RWPE1 (cell line): ENCODE measurements at regions not wholly inside any gene's neighbourhood (a gene's known extent, or its start where the extent isn't known, plus 50 kb on each side); places are given as distances from the start of the nearest gene placed in this dataset.
"Not testable (repeated sequence)": the region's sequence is repeated elsewhere in the genome, so short reads cannot be mapped to it uniquely, and the experiment has no call there.

Experiments used
- CTCF ChIA-PET: fragments of 350-600 bp; sonication (Branson Sonifier 250); formaldehyde crosslinking; extraction: SDS; loops from one replicate; lab custom pipeline; 2021; lab: Yijun Ruan, JAX
- POLR2A ChIA-PET: fragments of 400-600 bp; formaldehyde crosslinking; extraction: SDS; loops from one replicate; lab custom pipeline; 2020; ENCODE audit warnings: antibody characterized with exemption; ENCODE audit not compliant: low non-redundant PET; lab: Yijun Ruan, JAX
- DNase-seq: peaks from one replicate; pipeline ENCODE4 v3.0.0; 2012; ENCODE audit warnings: low spot score
- H3K27ac ChIP-seq: fragments of 450-650 bp; 2 replicates; pipeline ENCODE4 v1.5.1; 2017
- TF ChIP-seq, protein P1 (sequence below): fragments of 450-650 bp; conservative IDR thresholded peaks from 2 replicates; pipeline ENCODE4 v1.5.1; 2017; ENCODE audit warnings: low read depth, mild to moderate bottlenecking

DNA sequence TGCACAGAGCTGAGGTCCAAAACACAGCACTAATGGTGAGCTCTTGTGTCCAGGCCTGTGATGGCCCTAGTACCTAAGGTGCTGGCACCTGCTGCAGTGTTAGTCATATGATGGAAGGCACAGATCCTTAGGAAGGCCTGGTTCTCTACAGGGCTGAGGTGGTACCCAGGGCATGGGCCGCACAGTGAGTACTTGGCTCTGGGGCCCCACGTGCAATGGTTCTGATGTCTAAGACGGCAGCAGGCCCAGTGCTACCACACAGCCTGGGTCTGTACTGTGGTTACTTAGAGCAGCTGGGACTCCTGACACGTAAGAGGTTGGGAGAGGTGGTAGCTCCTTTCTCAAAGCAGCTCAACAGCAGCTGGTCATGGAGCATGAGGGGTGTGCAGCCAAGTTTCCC is 70.6 kb upstream of the MAGI2 start:
- CTCF ChIA-PET: no interaction called here
- POLR2A ChIA-PET: no interaction called here
- no peak overlapping the region for H3K27ac ChIP-seq
- TF ChIP-seq, protein P1, sequence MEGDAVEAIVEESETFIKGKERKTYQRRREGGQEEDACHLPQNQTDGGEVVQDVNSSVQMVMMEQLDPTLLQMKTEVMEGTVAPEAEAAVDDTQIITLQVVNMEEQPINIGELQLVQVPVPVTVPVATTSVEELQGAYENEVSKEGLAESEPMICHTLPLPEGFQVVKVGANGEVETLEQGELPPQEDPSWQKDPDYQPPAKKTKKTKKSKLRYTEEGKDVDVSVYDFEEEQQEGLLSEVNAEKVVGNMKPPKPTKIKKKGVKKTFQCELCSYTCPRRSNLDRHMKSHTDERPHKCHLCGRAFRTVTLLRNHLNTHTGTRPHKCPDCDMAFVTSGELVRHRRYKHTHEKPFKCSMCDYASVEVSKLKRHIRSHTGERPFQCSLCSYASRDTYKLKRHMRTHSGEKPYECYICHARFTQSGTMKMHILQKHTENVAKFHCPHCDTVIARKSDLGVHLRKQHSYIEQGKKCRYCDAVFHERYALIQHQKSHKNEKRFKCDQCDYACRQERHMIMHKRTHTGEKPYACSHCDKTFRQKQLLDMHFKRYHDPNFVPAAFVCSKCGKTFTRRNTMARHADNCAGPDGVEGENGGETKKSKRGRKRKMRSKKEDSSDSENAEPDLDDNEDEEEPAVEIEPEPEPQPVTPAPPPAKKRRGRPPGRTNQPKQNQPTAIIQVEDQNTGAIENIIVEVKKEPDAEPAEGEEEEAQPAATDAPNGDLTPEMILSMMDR: no peak
- DNase-seq: no peak

GRCh38 chr7:79523436-79523835 is 70.0 kb upstream of the MAGI2 start:
- POLR2A ChIA-PET: no interaction called here
- CTCF ChIA-PET: no interaction called here
- TF ChIP-seq, protein P1: no peak
- H3K27ac ChIP-seq: no peak overlapping the region
- no peak for DNase-seq

DNA sequence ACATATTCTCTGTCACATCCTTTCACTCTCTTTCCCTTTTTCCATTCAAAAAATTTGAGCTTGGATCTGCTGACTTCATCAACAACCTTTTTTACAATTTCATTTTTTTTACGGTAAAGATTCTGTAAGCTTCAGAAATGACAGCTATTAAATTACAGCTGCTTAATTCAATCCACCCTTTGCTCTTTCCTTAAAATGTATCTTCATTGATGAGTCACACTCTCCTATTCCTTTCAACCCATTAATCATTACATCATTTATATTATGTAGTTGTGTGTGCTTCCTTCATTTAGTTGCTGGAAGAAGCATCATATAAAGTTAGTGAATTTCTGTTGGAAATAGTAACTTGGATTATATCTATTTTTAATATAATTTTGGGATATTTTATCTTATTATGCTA is 67.1 kb upstream of the MAGI2 start:
- CTCF ChIA-PET: no interaction called here
- peak; percentile 14 for DNase-seq
- POLR2A ChIA-PET: no interaction called here
- no peak overlapping the region for H3K27ac ChIP-seq
- TF ChIP-seq, protein P1: no peak

- CTCF ChIA-PET: no interaction called here
- POLR2A ChIA-PET: no interaction called here
- TF ChIP-seq, protein P1: no peak
- H3K27ac ChIP-seq: no peak overlapping the region
- no peak for DNase-seq
These were observed 61.9 kb upstream of the MAGI2 start for GRCh38 chr7:79515358-79515757.

DNA sequence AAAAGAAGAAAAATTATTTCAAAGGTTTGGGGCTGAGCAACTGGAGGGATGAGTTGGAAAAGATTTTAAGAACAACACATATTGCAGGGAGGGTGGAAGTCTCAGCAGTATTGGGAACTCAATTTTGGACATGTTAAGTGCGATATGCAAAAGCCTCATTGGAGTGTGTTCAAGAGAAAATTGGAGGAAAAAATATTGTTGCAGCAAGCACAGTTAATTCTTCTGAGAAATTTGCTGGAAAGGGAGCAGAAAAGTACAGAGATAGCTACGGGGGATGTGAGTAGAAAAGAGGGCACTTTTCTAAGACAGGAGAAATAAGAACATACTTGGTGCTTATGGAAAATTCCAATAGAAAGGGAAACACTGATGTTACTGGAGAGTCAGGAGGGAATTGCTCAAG is 59.8 kb upstream of the MAGI2 start:
- CTCF ChIA-PET: no interaction called here
- POLR2A ChIA-PET: no interaction called here
- DNase-seq: no peak

DNA sequence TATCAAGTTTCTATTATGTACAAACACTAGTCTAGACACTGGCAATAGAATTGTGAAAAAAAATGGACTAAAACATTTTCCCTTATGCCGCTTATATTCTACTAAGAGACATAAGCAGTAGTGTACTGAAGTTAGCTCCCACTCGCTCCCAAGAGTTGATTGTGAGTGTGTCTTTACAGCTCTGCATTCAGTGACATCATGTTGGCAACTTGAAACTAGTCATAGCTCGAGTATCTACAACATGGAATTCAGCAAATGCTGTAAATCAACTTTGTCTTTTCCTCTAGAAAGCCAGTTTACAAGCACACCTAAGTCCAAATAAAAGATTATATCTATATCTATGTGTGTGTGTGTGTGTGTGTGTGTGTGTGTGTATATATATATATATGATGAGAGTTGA is 58.8 kb upstream of the MAGI2 start:
- TF ChIP-seq, protein P1: no peak
- DNase-seq: no peak
- CTCF ChIA-PET: no interaction called here
- H3K27ac ChIP-seq: no peak overlapping the region
- POLR2A ChIA-PET: no interaction called here

More for the DNA sequence above, 59.8 kb upstream of the MAGI2 start:
- TF ChIP-seq, protein P1: no peak
- no peak overlapping the region for H3K27ac ChIP-seq

- CTCF ChIA-PET, POLR2A ChIA-PET, H3K27ac ChIP-seq, DNase-seq: not testable (repeated sequence)
These were observed 57.6 kb upstream of the MAGI2 start for GRCh38 chr7:79511056-79511455.
